ENCODE measurements at regions not wholly inside any gene's neighbourhood (a gene's known extent, or its start where the extent isn't known, plus 50 kb on each side); places are given as distances from the start of the nearest gene placed in this dataset.

GRCh38 chr12:107580750-107581618 lies 104.6 kb upstream of the PWP1 start:
- intact Hi-C loops (cut with DNase I) = no loop called here
- TF ChIP-seq CTCF (IDR thresholded peaks at IDR 0.05) (no peak), POLR2A (IDR thresholded peaks at IDR 0.05) (no peak)
- H3K27ac ChIP-seq = no peak overlapping the region
- H3K4me3 ChIP-seq = no peak overlapping the region
- no peaks in the 10 kb centered on the region for H3K4me1 ChIP-seq
- DNase-seq = peak in 1 of 4 donors; percentile 10
- H3K9me3 ChIP-seq = no peaks in the 10 kb centered on the region
- ATAC-seq = no peak
- peaks cover 0 to 7% of the 10 kb centered on the region in 2 donors for H3K27me3 ChIP-seq
- H3K36me3 ChIP-seq (replicated peaks in 1 of 2; ENCODE audit: insufficient read depth in 1 of 2, low read depth in 2 of 2) = no peaks in the 10 kb centered on the region
- 23 to 39% methylated on average over 20 to 66 of the region's 66 CpGs for WGBS, 2 donors

- intact Hi-C loops (cut with DNase I) = no loop called here
- H3K4me1 ChIP-seq = no peaks in the 10 kb centered on the region
- TF ChIP-seq POLR2A (IDR thresholded peaks at IDR 0.05) = no peak
- no peak for TF ChIP-seq CTCF (IDR thresholded peaks at IDR 0.05)
- no peak for DNase-seq
- no peak for ATAC-seq
- WGBS, 2 donors = 54 to 59% methylated on average over 12 of the region's 12 CpGs
- H3K9me3 ChIP-seq = no peaks in the 10 kb centered on the region
- no peak overlapping the region for H3K27ac ChIP-seq
- H3K4me3 ChIP-seq = no peak overlapping the region
- H3K36me3 ChIP-seq (replicated peaks in 1 of 2; ENCODE audit: insufficient read depth in 1 of 2, low read depth in 2 of 2) = no peaks in the 10 kb centered on the region
- peaks cover 0 to 7% of the 10 kb centered on the region in 2 donors for H3K27me3 ChIP-seq
These were observed 104.0 kb upstream of the PWP1 start for GRCh38 chr12:107581619-107582015.

GRCh38 chr12:107583551-107583950 lies 102.0 kb upstream of the PWP1 start:
- no peak for ATAC-seq
- Histone ChIP-seq H3K27me3 (peaks cover 0 to 7% of the 10 kb centered on the region in 2 donors), H3K9me3 (no peaks in the 10 kb centered on the region), H3K36me3 (replicated peaks in 1 of 2; ENCODE audit: insufficient read depth in 1 of 2, low read depth in 2 of 2) (no peaks in the 10 kb centered on the region), H3K4me3 (no peak overlapping the region), H3K27ac (no peak overlapping the region), H3K4me1 (no peaks in the 10 kb centered on the region)
- no peak for DNase-seq
- TF ChIP-seq POLR2A (IDR thresholded peaks at IDR 0.05) = no peak
- TF ChIP-seq CTCF (IDR thresholded peaks at IDR 0.05) = no peak
- 73 to 74% methylated on average over 5 of the region's 5 CpGs for WGBS, 2 donors
- intact Hi-C loops (cut with DNase I) = no loop called here

- Histone ChIP-seq H3K9me3 (no peaks in the 10 kb centered on the region), H3K4me1 (no peaks in the 10 kb centered on the region), H3K27me3 (peaks cover 0 to 7% of the 10 kb centered on the region in 2 donors), H3K27ac (no peak overlapping the region), H3K36me3 (replicated peaks in 1 of 2; ENCODE audit: insufficient read depth in 1 of 2, low read depth in 2 of 2) (no peaks in the 10 kb centered on the region), H3K4me3 (no peak overlapping the region)
- ATAC-seq (no peak), DNase-seq (no peak)
- no peak for TF ChIP-seq POLR2A (IDR thresholded peaks at IDR 0.05)
- no peak for TF ChIP-seq CTCF (IDR thresholded peaks at IDR 0.05)
- intact Hi-C loops (cut with DNase I) = no loop called here
- 15 to 28% methylated on average over 2 of the region's 2 CpGs for WGBS, 2 donors
These were observed 101.0 kb upstream of the PWP1 start for GRCh38 chr12:107584563-107584962.

Data from body of pancreas (tissue), 4 donors.